ENCODE measurements at regions not wholly inside any gene's neighbourhood (a gene's known extent, or its start where the extent isn't known, plus 50 kb on each side); places are given as distances from the start of the nearest gene placed in this dataset.

GRCh38 chr21:18191139-18191538, 53.5 kb upstream of the CHODL start:
- DNase-seq, result no peak

GRCh38 chr21:18178509-18178908, 66.1 kb upstream of the CHODL start:
- no peak for DNase-seq

GRCh38 chr21:18174370-18174769, 70.3 kb upstream of the CHODL start:
- DNase-seq, result no peak

GRCh38 chr21:18170829-18171228, 73.8 kb upstream of the CHODL start:
- DNase-seq, result no peak

GRCh38 chr21:18170221-18170620, 74.4 kb upstream of the CHODL start:
- DNase-seq, result no peak

- no peak for DNase-seq
Measured at GRCh38 chr21:18168108-18168507, 76.5 kb upstream of the CHODL start.

- no peak for DNase-seq
Measured at GRCh38 chr21:18164933-18165332, 79.7 kb upstream of the CHODL start.

GRCh38 chr21:18164483-18164882, 80.2 kb upstream of the CHODL start:
- no peak for DNase-seq

- DNase-seq, result no peak
Measured at GRCh38 chr21:18163956-18164355, 80.7 kb upstream of the CHODL start.

- DNase-seq, result no peak
Measured at GRCh38 chr21:18161841-18162240, 82.8 kb upstream of the CHODL start.

GRCh38 chr21:18157406-18157805, 87.2 kb upstream of the CHODL start:
- no peak for DNase-seq

GRCh38 chr21:18155508-18156193, 89.0 kb upstream of the CHODL start:
- no peak for DNase-seq

GRCh38 chr21:18153063-18153462, 91.6 kb upstream of the CHODL start:
- DNase-seq, result no peak

- no peak for DNase-seq
Measured at GRCh38 chr21:18152371-18152770, 92.3 kb upstream of the CHODL start.

GRCh38 chr21:18151046-18151445, 93.6 kb upstream of the CHODL start:
- DNase-seq, result no peak

- no peak for DNase-seq
Measured at GRCh38 chr21:18148401-18148800, 96.2 kb upstream of the CHODL start.

- DNase-seq, result no peak
Measured at GRCh38 chr21:18147678-18148077, 97.0 kb upstream of the CHODL start.

- no peak for DNase-seq
Measured at GRCh38 chr21:18146820-18147219, 97.8 kb upstream of the CHODL start.

GRCh38 chr21:18144339-18144738, 100.3 kb upstream of the CHODL start:
- no peak for DNase-seq

GRCh38 chr21:18142655-18143054, 102.0 kb upstream of the CHODL start:
- no peak for DNase-seq

GRCh38 chr21:18138507-18138906, 106.1 kb upstream of the CHODL start:
- DNase-seq, result no peak

GRCh38 chr21:18129526-18129925, 115.1 kb upstream of the CHODL start:
- DNase-seq, result no peak

GRCh38 chr21:18118566-18118965, 126.1 kb upstream of the CHODL start:
- no peak for DNase-seq

GRCh38 chr21:18117176-18117575, 127.5 kb upstream of the CHODL start:
- DNase-seq, result no peak

GRCh38 chr21:18114810-18115209, 129.8 kb upstream of the CHODL start:
- DNase-seq, result no peak

- no peak for DNase-seq
Measured at GRCh38 chr21:18104802-18105201, 139.8 kb upstream of the CHODL start.

Data from activated CD8-positive, alpha-beta memory T cell treated with anti-CD3 and anti-CD28 coated beads, Interleukin-2, amount 50 U/mL, for 4 hours (primary cell).